ENCODE measurements at regions not wholly inside any gene's neighbourhood (a gene's known extent, or its start where the extent isn't known, plus 50 kb on each side); places are given as distances from the start of the nearest gene placed in this dataset.

GRCh38 chr6:106750946-106751345 is 121.6 kb downstream of the QRSL1 start:
- WGBS (ENCODE audit: insufficient coverage, low coverage, missing lambda C conversion rate): 16% methylated on average over 4 of the region's 4 CpGs
- Histone ChIP-seq H3K27ac (ENCODE audit: extremely low read depth, low read depth, low read length) (no peak overlapping the region), H3K36me3 (ENCODE audit: control insufficient read depth, insufficient read depth, low read length) (no peaks in the 10 kb centered on the region), H3K79me2 (ENCODE audit: control insufficient read depth, insufficient read depth, low read length) (no peaks in the 10 kb centered on the region), H4K20me1 (replicated peaks; ENCODE audit: control insufficient read depth, insufficient read depth, low read length) (no peaks in the 10 kb centered on the region), H3K9me3 (replicated peaks; ENCODE audit: control insufficient read depth, insufficient read depth, low read depth, low read length) (no peaks in the 10 kb centered on the region), H3K27me3 (ENCODE audit: control insufficient read depth in 2 of 2, insufficient read depth in 2 of 2, low read length in 2 of 2) (no peaks in the 10 kb centered on the region; a peak in 1 of 5 replicates), H3K9ac (ENCODE audit: insufficient read depth in 1 of 2, low read depth in 2 of 2, low read length in 2 of 2) (no peak overlapping the region), H3K4me1 (replicated peaks in 1 of 2; ENCODE audit: control insufficient read depth in 2 of 2, insufficient read depth in 2 of 2, low read length in 2 of 2) (no peaks in the 10 kb centered on the region), H3K9me1 (ENCODE audit: control insufficient read depth, insufficient read depth, low read length) (no peaks in the 10 kb centered on the region), H2AFZ (ENCODE audit: low read depth, low read length) (no peak overlapping the region), H3K4me3 (no peak overlapping the region), H3K4me2 (ENCODE audit: insufficient read depth, low read length) (no peak overlapping the region)
- intact Hi-C loops (cut with micrococcal nuclease): loop anchor here (10.0 kb wide), 1 partner anchor 104 kb away; no protein-coding TSS in a partner anchor
- CTCF ChIA-PET (ENCODE audit: low intra/inter-chr PET ratio): interaction anchor here (0.7 kb wide), 1 partner anchor 66 kb away, joined by 3 read pairs; no protein-coding TSS in a partner anchor
- ATAC-seq (no peak), DNase-seq (ENCODE audit: extremely low read depth in 1 of 4, low spot score in 3 of 4) (no peak), FAIRE-seq (no peak)
- in situ Hi-C loops (cut with MboI): no loop called here
- POLR2A ChIA-PET: no interaction called here
- no TSS peak for BruUV-seq (replicated peaks)
- TF ChIP-seq RFX1 (IDR thresholded peaks at IDR 0.05): peak; percentile 71
- no peak for TF ChIP-seq EWSR1 (IDR thresholded peaks at IDR 0.05; ENCODE audit: borderline replicate concordance, low read depth, partially characterized antibody)

GRCh38 chr6:106750142-106750918 is 121.0 kb downstream of the QRSL1 start:
- ATAC-seq (no peak), DNase-seq (ENCODE audit: extremely low read depth in 1 of 4, low spot score in 3 of 4) (no peak), FAIRE-seq (no peak)
- Histone ChIP-seq H3K27me3 (ENCODE audit: control insufficient read depth in 2 of 2, insufficient read depth in 2 of 2, low read length in 2 of 2) (no peaks in the 10 kb centered on the region; a peak in 1 of 5 replicates), H3K36me3 (ENCODE audit: control insufficient read depth, insufficient read depth, low read length) (no peaks in the 10 kb centered on the region), H3K4me3 (no peak overlapping the region), H3K9me1 (ENCODE audit: control insufficient read depth, insufficient read depth, low read length) (no peaks in the 10 kb centered on the region), H3K9ac (ENCODE audit: insufficient read depth in 1 of 2, low read depth in 2 of 2, low read length in 2 of 2) (no peak overlapping the region), H3K79me2 (ENCODE audit: control insufficient read depth, insufficient read depth, low read length) (no peaks in the 10 kb centered on the region), H3K4me1 (replicated peaks in 1 of 2; ENCODE audit: control insufficient read depth in 2 of 2, insufficient read depth in 2 of 2, low read length in 2 of 2) (no peaks in the 10 kb centered on the region), H4K20me1 (replicated peaks; ENCODE audit: control insufficient read depth, insufficient read depth, low read length) (no peaks in the 10 kb centered on the region), H3K9me3 (replicated peaks; ENCODE audit: control insufficient read depth, insufficient read depth, low read depth, low read length) (no peaks in the 10 kb centered on the region), H3K27ac (ENCODE audit: extremely low read depth, low read depth, low read length) (no peak overlapping the region), H2AFZ (ENCODE audit: low read depth, low read length) (no peak overlapping the region), H3K4me2 (ENCODE audit: insufficient read depth, low read length) (no peak overlapping the region)
- intact Hi-C loops (cut with micrococcal nuclease): loop anchor here (10.0 kb wide), 1 partner anchor 104 kb away; no protein-coding TSS in a partner anchor
- no TSS peak for BruUV-seq (replicated peaks)
- POLR2A ChIA-PET: no interaction called here
- 15% methylated on average over 9 of the region's 9 CpGs for WGBS (ENCODE audit: insufficient coverage, low coverage, missing lambda C conversion rate)
- in situ Hi-C loops (cut with MboI): no loop called here
- CTCF ChIA-PET (ENCODE audit: low intra/inter-chr PET ratio): interaction anchor here (0.7 kb wide), 1 partner anchor 66 kb away, joined by 3 read pairs; no protein-coding TSS in a partner anchor
- TF ChIP-seq KHSRP (IDR thresholded peaks at IDR 0.05) (no peak), ZNF785 (CRISPR knock-in tag; IDR thresholded peaks at IDR 0.05) (no peak), STAT5A (IDR thresholded peaks at IDR 0.05; ENCODE audit: borderline replicate concordance, low read length) (no peak), ZNF354B (CRISPR knock-in tag; IDR thresholded peaks at IDR 0.05) (no peak), ATF3 (IDR thresholded peaks at IDR 0.05) (no peak), ATF3 (CRISPR knock-in tag; conservative IDR thresholded peaks at IDR 0.05) (no peak), MAFF (IDR thresholded peaks at IDR 0.05; ENCODE audit: low read length) (no peak), ZNF384 (IDR thresholded peaks at IDR 0.05; ENCODE audit: low read depth, low read length) (no peak), ZC3H4 (CRISPR knock-in tag; IDR thresholded peaks at IDR 0.05; ENCODE audit: borderline replicate concordance) (no peak), SMAD1 (IDR thresholded peaks at IDR 0.05; ENCODE audit: low read depth, low read length, partially characterized antibody) (no peak), ATF6 (CRISPR knock-in tag; IDR thresholded peaks at IDR 0.05) (no peak), SRSF1 (IDR thresholded peaks at IDR 0.05; ENCODE audit: low read depth, low read length) (no peak), ZNF212 (CRISPR knock-in tag; IDR thresholded peaks at IDR 0.05) (no peak)

Data from K562 (cell line).